ENCODE measurements at regions not wholly inside any gene's neighbourhood (a gene's known extent, or its start where the extent isn't known, plus 50 kb on each side); places are given as distances from the start of the nearest gene placed in this dataset.

GRCh38 chr12:76201758-76202157, 117.3 kb upstream of the NAP1L1 start:
- TF ChIP-seq CTCF (IDR thresholded peaks at IDR 0.05; ENCODE audit: low read length) (no peak), EZH2 (IDR thresholded peaks at IDR 0.05; ENCODE audit: borderline replicate concordance, low read length) (no peak)
- Histone ChIP-seq H3K9me3 (ENCODE audit: low read length) (no peaks in the 10 kb centered on the region), H3K4me3 (ENCODE audit: low read depth, low read length, poor library complexity, severe bottlenecking) (no peak overlapping the region), H3K4me2 (ENCODE audit: low read length) (no peak overlapping the region), H3K4me1 (ENCODE audit: insufficient read depth, low read length, severe bottlenecking) (no peaks in the 10 kb centered on the region), H3K79me2 (ENCODE audit: insufficient read depth, low read length) (no peaks in the 10 kb centered on the region), H3K27ac (ENCODE audit: low read depth, low read length, poor library complexity, severe bottlenecking) (no peak overlapping the region), H3K27me3 (ENCODE audit: insufficient read depth, low read length) (no peaks in the 10 kb centered on the region), H2AFZ (ENCODE audit: low read length) (no peak overlapping the region), H3F3A (ENCODE audit: insufficient read depth, low read length) (no peaks in the 10 kb centered on the region), H3K9ac (ENCODE audit: low read length) (no peak overlapping the region), H3K36me3 (ENCODE audit: insufficient read depth, low read length) (no peaks in the 10 kb centered on the region), H3K9me2 (ENCODE audit: low read depth, low read length) (no peaks in the 10 kb centered on the region), H4K20me1 (ENCODE audit: insufficient read depth, low read length) (no peaks in the 10 kb centered on the region)

- no peak overlapping the region for H3K4me2 ChIP-seq (ENCODE audit: low read length)
- H3K9me3 ChIP-seq (ENCODE audit: low read length): no peaks in the 10 kb centered on the region
- no peaks in the 10 kb centered on the region for H3K36me3 ChIP-seq (ENCODE audit: insufficient read depth, low read length)
- no peak overlapping the region for H2AFZ ChIP-seq (ENCODE audit: low read length)
- H3K27me3 ChIP-seq (ENCODE audit: insufficient read depth, low read length): no peaks in the 10 kb centered on the region
- H3K4me3 ChIP-seq (ENCODE audit: low read depth, low read length, poor library complexity, severe bottlenecking): no peak overlapping the region
- no peaks in the 10 kb centered on the region for H4K20me1 ChIP-seq (ENCODE audit: insufficient read depth, low read length)
- no peak for TF ChIP-seq EZH2 (IDR thresholded peaks at IDR 0.05; ENCODE audit: borderline replicate concordance, low read length)
- no peak for TF ChIP-seq CTCF (IDR thresholded peaks at IDR 0.05; ENCODE audit: low read length)
- no peaks in the 10 kb centered on the region for H3K79me2 ChIP-seq (ENCODE audit: insufficient read depth, low read length)
- H3K9ac ChIP-seq (ENCODE audit: low read length): no peak overlapping the region
- H3K9me2 ChIP-seq (ENCODE audit: low read depth, low read length): no peaks in the 10 kb centered on the region
- H3K4me1 ChIP-seq (ENCODE audit: insufficient read depth, low read length, severe bottlenecking): no peaks in the 10 kb centered on the region
- no peak overlapping the region for H3K27ac ChIP-seq (ENCODE audit: low read depth, low read length, poor library complexity, severe bottlenecking)
- no peaks in the 10 kb centered on the region for H3F3A ChIP-seq (ENCODE audit: insufficient read depth, low read length)
Observed at GRCh38 chr12:76201316-76201715, 116.8 kb upstream of the NAP1L1 start.

- TF ChIP-seq CTCF (IDR thresholded peaks at IDR 0.05; ENCODE audit: low read length) (no peak), EZH2 (IDR thresholded peaks at IDR 0.05; ENCODE audit: borderline replicate concordance, low read length) (no peak)
- Histone ChIP-seq H3F3A (ENCODE audit: insufficient read depth, low read length) (no peaks in the 10 kb centered on the region), H3K27me3 (ENCODE audit: insufficient read depth, low read length) (no peaks in the 10 kb centered on the region), H4K20me1 (ENCODE audit: insufficient read depth, low read length) (no peaks in the 10 kb centered on the region), H3K79me2 (ENCODE audit: insufficient read depth, low read length) (no peaks in the 10 kb centered on the region), H3K4me2 (ENCODE audit: low read length) (no peak overlapping the region), H3K4me3 (ENCODE audit: low read depth, low read length, poor library complexity, severe bottlenecking) (no peak overlapping the region), H3K27ac (ENCODE audit: low read depth, low read length, poor library complexity, severe bottlenecking) (no peak overlapping the region), H3K9me2 (ENCODE audit: low read depth, low read length) (no peaks in the 10 kb centered on the region), H2AFZ (ENCODE audit: low read length) (no peak overlapping the region), H3K9me3 (ENCODE audit: low read length) (no peaks in the 10 kb centered on the region), H3K4me1 (ENCODE audit: insufficient read depth, low read length, severe bottlenecking) (no peaks in the 10 kb centered on the region), H3K36me3 (ENCODE audit: insufficient read depth, low read length) (no peaks in the 10 kb centered on the region), H3K9ac (ENCODE audit: low read length) (no peak overlapping the region)
Observed at GRCh38 chr12:76199808-76200207, 115.3 kb upstream of the NAP1L1 start.
